OCI-LY1 (cell line): ENCODE measurements at regions not wholly inside any gene's neighbourhood (a gene's known extent, or its start where the extent isn't known, plus 50 kb on each side); places are given as distances from the start of the nearest gene placed in this dataset.

Source experiments
- CTCF ChIP-seq: fragments of 200-600 bp; sonication (generic), shearing (Covaris generic); IDR thresholded peaks from 2 replicates; pipeline ENCODE4 v1.5.1; 2017; ENCODE audit warnings: mild to moderate bottlenecking, antibody characterized with exemption, low read length, moderate library complexity, mixed read lengths
- EZH2 ChIP-seq: fragments of 200-600 bp; sonication (generic), shearing (Covaris generic); IDR thresholded peaks from 2 replicates; pipeline ENCODE4 v1.8.0; 2017; ENCODE audit warnings: borderline replicate concordance, mixed run types, mild to moderate bottlenecking, antibody characterized with exemption, low read length, moderate library complexity, mixed read lengths

GRCh38 chr6:16936893-16937292 is 165.0 kb upstream of the STMND1 start:
- TF ChIP-seq CTCF (no peak), EZH2 (no peak)
